Natural killer cell (primary cell): ENCODE measurements at regions not wholly inside any gene's neighbourhood (a gene's known extent, or its start where the extent isn't known, plus 50 kb on each side); places are given as distances from the start of the nearest gene placed in this dataset.

Experiments
- ATAC-seq, 3 donors: fragments of 150-1000 bp in 2 of 3; fragments of 200-7000 bp in 1 of 3; cut with Tn5 transposase; 1 replicate in 1 of 3; 2 replicates in 2 of 3; pipeline ENCODE4 v1.10.0; 2021; ENCODE audit warnings: mild to moderate bottlenecking in 2 of 3, moderate library complexity in 2 of 3
- DNase-seq, 2 donors: peaks; one replicate each; pipeline versions ENCODE4 v3.0.0 to v3.0.0-alpha.2; 2013 to 2021; ENCODE audit warnings: mixed read lengths in 1 of 2
- H3K27ac ChIP-seq: one replicate; pipeline ENCODE4 v1.5.1; 2013; ENCODE audit warnings: mild to moderate bottlenecking, low read length
- H3K27me3 ChIP-seq: one replicate; pipeline ENCODE4 v1.6.1; 2013; ENCODE audit warnings: low read length; ENCODE audit not compliant: control insufficient read depth, insufficient read depth
- H3K36me3 ChIP-seq: one replicate; pipeline ENCODE4 v1.6.1; 2013; ENCODE audit warnings: low read length; ENCODE audit not compliant: control insufficient read depth, insufficient read depth
- H3K4me1 ChIP-seq: one replicate; pipeline ENCODE4 v1.6.1; 2013; ENCODE audit warnings: low read length; ENCODE audit not compliant: control insufficient read depth, insufficient read depth
- H3K4me3 ChIP-seq: one replicate; pipeline ENCODE4 v1.5.1; 2013; ENCODE audit warnings: low read length
- H3K9me3 ChIP-seq: one replicate; pipeline ENCODE4 v1.6.1; 2013; ENCODE audit warnings: low read length; ENCODE audit not compliant: control insufficient read depth, insufficient read depth
- H3K27ac Mint-ChIP-seq, 2 donors: one replicate each; pipeline ENCODE4 v1.8.0; 2022; ENCODE audit warnings: mild to moderate bottlenecking in 2 of 2, mixed read lengths in 2 of 2, moderate library complexity in 1 of 2
- H3K27me3 Mint-ChIP-seq, 2 donors: one replicate each; pipeline ENCODE4 v1.8.0; 2022; ENCODE audit warnings: low read depth in 2 of 2, mixed read lengths in 2 of 2
- H3K36me3 Mint-ChIP-seq: one replicate; pipeline ENCODE4 v1.8.0; 2022; ENCODE audit warnings: mixed read lengths
- H3K4me1 Mint-ChIP-seq, 2 donors: one replicate each; pipeline ENCODE4 v1.8.0; 2022; ENCODE audit warnings: mixed read lengths in 2 of 2
- H3K4me3 Mint-ChIP-seq: one replicate; pipeline ENCODE4 v1.8.0; 2022; ENCODE audit warnings: mild to moderate bottlenecking, moderate library complexity, mixed read lengths
- H3K9me3 Mint-ChIP-seq, 2 donors: one replicate each; pipeline ENCODE4 v1.8.0; 2022; ENCODE audit warnings: mixed read lengths in 2 of 2
- whole genome bisulfite sequencing: methylation state at CpG from one replicate; pipeline ENCODE4 v1.1.7; 2013; ENCODE audit warnings: missing lambda C conversion rate; ENCODE audit not compliant: insufficient coverage; 5-methylcytosine and 5-hydroxymethylcytosine counted together
- intact Hi-C: fragments of 100-400 bp; cut with micrococcal nuclease; formaldehyde crosslinking; loops from one replicate; pipeline ENCODE4 v1.14.2; 2022
- TF ChIP-seq, protein P1 (sequence below): fragments of 200-600 bp; IDR thresholded peaks from one replicate; pipeline ENCODE4 v1.8.0; 2022; ENCODE audit warnings: antibody characterized with exemption

DNA sequence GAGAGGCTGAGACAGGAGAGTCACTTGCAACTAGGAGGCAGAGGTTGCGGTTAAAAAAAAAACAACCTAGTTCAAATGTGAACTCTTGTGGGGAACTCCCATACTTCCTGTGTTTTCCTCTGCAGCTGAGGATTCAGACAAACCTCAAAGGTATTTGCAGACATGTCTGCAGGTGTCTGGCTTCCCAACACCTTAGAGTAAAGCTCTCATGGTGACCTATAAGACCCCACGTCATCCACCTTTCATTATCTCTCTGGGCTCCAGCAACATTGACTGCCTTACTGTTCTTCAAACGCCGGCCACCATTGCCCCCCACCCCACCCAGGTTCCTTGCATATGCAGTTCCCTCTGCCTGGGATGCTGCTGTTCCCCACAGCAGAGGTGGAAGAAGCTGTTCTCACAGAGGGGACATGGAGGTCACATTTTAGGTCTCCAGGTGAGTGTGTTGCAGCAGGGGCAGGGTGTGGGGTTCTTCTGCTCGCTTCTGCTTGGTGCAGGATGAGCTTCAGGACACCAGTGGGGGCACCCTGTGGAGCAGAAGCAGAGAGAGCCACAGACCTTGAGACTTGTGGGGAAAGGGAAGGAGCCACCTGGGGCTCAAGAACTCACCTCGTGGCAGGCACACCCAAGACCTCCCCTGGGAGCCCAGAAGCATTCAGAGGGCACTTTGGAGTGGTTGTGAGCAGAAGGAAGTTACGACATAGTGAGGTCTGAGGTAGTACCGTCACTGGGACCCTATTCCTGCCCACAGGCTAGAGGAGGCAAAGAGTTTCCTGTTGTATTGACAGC lies 203.2 kb downstream of the CSNK2A3 start:
- no peak overlapping the region for H3K27ac Mint-ChIP-seq
- Histone ChIP-seq H3K36me3 (no peaks in the 10 kb centered on the region), H3K4me3 (no peak overlapping the region), H3K27me3 (no peaks in the 10 kb centered on the region), H3K4me1 (peaks cover 27% of the 10 kb centered on the region), H3K27ac (peak overlapping the region; percentile 65), H3K9me3 (no peaks in the 10 kb centered on the region)
- 44% methylated on average over 8 of the region's 8 CpGs for WGBS
- ATAC-seq (peak; percentile 29 to 71 (median 50)), DNase-seq (peak in 1 of 2 donors; percentile 89)
- intact Hi-C loops: no loop called here
- peaks cover 14% of the 10 kb centered on the region in 2 donors for H3K4me1 Mint-ChIP-seq
- no peak overlapping the region for H3K4me3 Mint-ChIP-seq
- peaks cover 8 to 16% of the 10 kb centered on the region in 2 donors for H3K27me3 Mint-ChIP-seq
- no peaks in the 10 kb centered on the region for H3K9me3 Mint-ChIP-seq
- H3K36me3 Mint-ChIP-seq: no peaks in the 10 kb centered on the region
- TF ChIP-seq, protein P1, sequence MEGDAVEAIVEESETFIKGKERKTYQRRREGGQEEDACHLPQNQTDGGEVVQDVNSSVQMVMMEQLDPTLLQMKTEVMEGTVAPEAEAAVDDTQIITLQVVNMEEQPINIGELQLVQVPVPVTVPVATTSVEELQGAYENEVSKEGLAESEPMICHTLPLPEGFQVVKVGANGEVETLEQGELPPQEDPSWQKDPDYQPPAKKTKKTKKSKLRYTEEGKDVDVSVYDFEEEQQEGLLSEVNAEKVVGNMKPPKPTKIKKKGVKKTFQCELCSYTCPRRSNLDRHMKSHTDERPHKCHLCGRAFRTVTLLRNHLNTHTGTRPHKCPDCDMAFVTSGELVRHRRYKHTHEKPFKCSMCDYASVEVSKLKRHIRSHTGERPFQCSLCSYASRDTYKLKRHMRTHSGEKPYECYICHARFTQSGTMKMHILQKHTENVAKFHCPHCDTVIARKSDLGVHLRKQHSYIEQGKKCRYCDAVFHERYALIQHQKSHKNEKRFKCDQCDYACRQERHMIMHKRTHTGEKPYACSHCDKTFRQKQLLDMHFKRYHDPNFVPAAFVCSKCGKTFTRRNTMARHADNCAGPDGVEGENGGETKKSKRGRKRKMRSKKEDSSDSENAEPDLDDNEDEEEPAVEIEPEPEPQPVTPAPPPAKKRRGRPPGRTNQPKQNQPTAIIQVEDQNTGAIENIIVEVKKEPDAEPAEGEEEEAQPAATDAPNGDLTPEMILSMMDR: no peak

DNA sequence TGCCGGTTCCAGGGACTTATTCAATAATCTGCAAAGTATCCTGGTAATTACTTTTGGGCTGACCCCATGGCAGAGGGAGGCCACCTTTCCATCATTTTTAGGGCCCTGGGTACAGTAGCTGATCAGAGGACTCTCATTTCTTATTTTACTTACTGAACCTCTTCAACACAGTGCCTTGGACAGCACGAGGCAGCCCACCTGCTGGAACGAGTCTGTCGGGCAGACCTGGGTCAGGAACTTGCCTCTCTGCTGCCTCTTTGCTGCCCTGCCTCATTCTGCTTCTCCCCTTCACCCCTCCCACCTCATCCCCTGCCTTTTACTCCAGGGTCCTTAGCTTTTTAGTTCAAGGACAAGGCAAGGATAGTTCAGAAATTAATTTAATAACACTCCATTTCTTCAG lies 204.5 kb downstream of the CSNK2A3 start:
- TF ChIP-seq, protein P1: no peak

DNA sequence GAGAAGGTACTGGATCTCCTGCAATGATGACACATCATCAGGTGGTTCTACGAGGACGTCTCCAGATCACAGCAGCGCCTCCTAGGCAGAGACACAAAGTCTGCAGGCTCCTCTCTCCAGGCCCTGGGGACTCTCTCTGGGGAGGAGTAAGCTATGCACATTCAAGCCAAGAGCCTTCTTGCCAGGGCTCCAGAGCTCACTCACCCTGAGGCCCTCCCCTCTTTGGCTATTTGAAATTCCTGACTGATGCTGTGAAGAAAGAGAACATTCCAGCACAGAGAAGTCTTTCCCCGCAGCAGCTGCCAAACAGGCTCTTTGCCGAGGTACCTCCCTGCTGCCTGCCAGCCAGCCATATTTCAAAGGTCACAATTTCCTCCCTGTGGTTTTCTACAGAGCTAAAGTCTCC lies 204.9 kb downstream of the CSNK2A3 start:
- ATAC-seq (no peak), DNase-seq (peak in 1 of 2 donors; percentile 65)
- 65% methylated on average over 5 of the region's 5 CpGs for WGBS
- intact Hi-C loops: no loop called here
- TF ChIP-seq, protein P1: no peak
- no peak overlapping the region for H3K27ac ChIP-seq
- peaks cover 14% of the 10 kb centered on the region in 2 donors for H3K4me1 Mint-ChIP-seq
- no peaks in the 10 kb centered on the region for H3K9me3 Mint-ChIP-seq
- H3K4me3 Mint-ChIP-seq: no peak overlapping the region
- peaks cover 8 to 16% of the 10 kb centered on the region in 2 donors for H3K27me3 Mint-ChIP-seq
- no peaks in the 10 kb centered on the region for H3K9me3 ChIP-seq
- H3K36me3 Mint-ChIP-seq: no peaks in the 10 kb centered on the region
- H3K4me3 ChIP-seq: no peak overlapping the region
- H3K27me3 ChIP-seq: no peaks in the 10 kb centered on the region
- H3K4me1 ChIP-seq: peaks cover 27% of the 10 kb centered on the region
- no peaks in the 10 kb centered on the region for H3K36me3 ChIP-seq
- no peak overlapping the region for H3K27ac Mint-ChIP-seq

More for the DNA sequence above, 204.5 kb downstream of the CSNK2A3 start:
- Histone ChIP-seq H3K36me3 (no peaks in the 10 kb centered on the region), H3K4me3 (no peak overlapping the region), H3K9me3 (no peaks in the 10 kb centered on the region), H3K27me3 (no peaks in the 10 kb centered on the region), H3K4me1 (peaks cover 27% of the 10 kb centered on the region), H3K27ac (no peak overlapping the region)
- H3K36me3 Mint-ChIP-seq: no peaks in the 10 kb centered on the region
- no peak for ATAC-seq
- DNase-seq: peak in 1 of 2 donors; percentile 21
- peaks cover 14% of the 10 kb centered on the region in 2 donors for H3K4me1 Mint-ChIP-seq
- H3K27me3 Mint-ChIP-seq: peaks cover 8 to 14% of the 10 kb centered on the region in 2 donors
- no peaks in the 10 kb centered on the region for H3K9me3 Mint-ChIP-seq
- no peak overlapping the region for H3K4me3 Mint-ChIP-seq
- 66% methylated on average over 4 of the region's 4 CpGs for WGBS
- intact Hi-C loops: no loop called here
- no peak overlapping the region for H3K27ac Mint-ChIP-seq
